IMR-90 (cell line): ENCODE measurements at regions not wholly inside any gene's neighbourhood (a gene's known extent, or its start where the extent isn't known, plus 50 kb on each side); places are given as distances from the start of the nearest gene placed in this dataset.

Experiments
- ATAC-seq: fragments of 200-7000 bp; cut with Tn5 transposase; 2 replicates; pipeline ENCODE4 v1.9.1; 2020; ENCODE audit warnings: low read depth, mild to moderate bottlenecking, moderate library complexity
- BruUV-seq: library from RNA; stranded (reverse); fragments of 400-500 nt; replicated peaks from 2 replicates; lab custom pipeline; 2021; lab: Mats Ljungman, UMichigan
- CTCF ChIA-PET: fragments of 300-600 bp; formaldehyde crosslinking; extraction: SDS; loops from one replicate; lab custom pipeline; 2021; ENCODE audit warnings: antibody characterized with exemption; lab: Yijun Ruan, JAX
- POLR2A ChIA-PET: fragments of 300-600 bp; sonication (Branson Sonifier 250); formaldehyde crosslinking; loops from one replicate; lab custom pipeline; 2022; ENCODE audit warnings: antibody characterized with exemption; ENCODE audit not compliant: unreplicated experiment; lab: Charles Lee
- DNase-seq: peaks from one replicate; pipeline ENCODE4 v3.0.0; 2013
- H2AFZ ChIP-seq: replicated peaks from 2 replicates; pipeline ENCODE3; 2013; ENCODE audit warnings: low read length, mild to moderate bottlenecking; ENCODE audit not compliant: poor library complexity
- H2AK5ac ChIP-seq: 2 replicates; pipeline ENCODE4 v1.6.1; 2013; ENCODE audit warnings: low read depth, low read length, inconsistent platforms
- H2AK9ac ChIP-seq: replicated peaks from 2 replicates; pipeline ENCODE3; 2013; ENCODE audit warnings: mild to moderate bottlenecking, low read depth, low read length, moderate library complexity; ENCODE audit not compliant: poor library complexity
- H2BK120ac ChIP-seq: 2 replicates; pipeline ENCODE4 v1.6.1; 2013; ENCODE audit warnings: low read depth, low read length, inconsistent platforms
- H2BK15ac ChIP-seq: 3 replicates; pipeline ENCODE4 v1.6.1; 2013; ENCODE audit warnings: low read depth, low read length, inconsistent platforms
- H2BK20ac ChIP-seq: 2 replicates; pipeline ENCODE4 v1.6.1; 2013; ENCODE audit warnings: low read depth, mild to moderate bottlenecking, inconsistent platforms, low read length, moderate library complexity
- H2BK5ac ChIP-seq: 2 replicates; pipeline ENCODE4 v1.6.1; 2013; ENCODE audit warnings: mild to moderate bottlenecking, low read depth, low read length, inconsistent platforms; ENCODE audit not compliant: poor library complexity, severe bottlenecking
- H3K14ac ChIP-seq: replicated peaks from 2 replicates; pipeline ENCODE4 v1.6.1; 2013; ENCODE audit warnings: low read depth, low read length, inconsistent platforms
- H3K18ac ChIP-seq: 2 replicates; pipeline ENCODE4 v1.6.1; 2013; ENCODE audit warnings: low read depth, low read length, control low read depth
- H3K23ac ChIP-seq: 2 replicates; pipeline ENCODE4 v1.6.1; 2013; ENCODE audit warnings: low read depth, low read length, inconsistent platforms
- H3K27ac ChIP-seq: 2 replicates; pipeline ENCODE4 v1.5.1; 2013; ENCODE audit warnings: mild to moderate bottlenecking, control low read depth, low read length; ENCODE audit not compliant: insufficient read depth
- H3K27me3 ChIP-seq: 2 replicates; pipeline ENCODE4 v1.6.1; 2013; ENCODE audit warnings: low read length; ENCODE audit not compliant: control insufficient read depth, insufficient read depth
- H3K36me3 ChIP-seq: 2 replicates; pipeline ENCODE4 v1.6.1; 2013; ENCODE audit warnings: low read length, mixed read lengths; ENCODE audit not compliant: control insufficient read depth, insufficient read depth
- H3K4ac ChIP-seq: 2 replicates; pipeline ENCODE4 v1.6.1; 2013; ENCODE audit warnings: low read depth, low read length, inconsistent platforms
- H3K4me1 ChIP-seq: 2 replicates; pipeline ENCODE4 v1.6.1; 2013; ENCODE audit warnings: low read length, mixed read lengths; ENCODE audit not compliant: control insufficient read depth, insufficient read depth
- H3K4me2 ChIP-seq: 2 replicates; pipeline ENCODE4 v1.6.1; 2013; ENCODE audit warnings: low read depth, mild to moderate bottlenecking, control low read depth, low read length, moderate library complexity
- H3K4me3 ChIP-seq: 2 replicates; pipeline ENCODE4 v1.5.1; 2013; ENCODE audit warnings: low read depth, mild to moderate bottlenecking, control low read depth, low read length, moderate library complexity; ENCODE audit not compliant: insufficient read depth
- H3K56ac ChIP-seq: 2 replicates; pipeline ENCODE4 v1.6.1; 2013; ENCODE audit warnings: low read length, inconsistent platforms; ENCODE audit not compliant: insufficient read depth; ENCODE audit errors: extremely low read depth
- H3K79me1 ChIP-seq, 2 experiments: 2 replicates each; pipeline ENCODE4 v1.6.1; 2013; ENCODE audit warnings: low read length in 2 of 2, inconsistent platforms in 1 of 2, low read depth in 1 of 2
- H3K9ac ChIP-seq: 2 replicates; pipeline ENCODE4 v1.6.1; 2013; ENCODE audit warnings: low read depth, low read length, control low read depth
- H3K9me1 ChIP-seq: 2 replicates; pipeline ENCODE4 v1.6.1; 2013; ENCODE audit warnings: low read length, inconsistent platforms; ENCODE audit not compliant: insufficient read depth
- H3K9me3 ChIP-seq: 2 replicates; pipeline ENCODE4 v1.6.1; 2013; ENCODE audit warnings: low read length; ENCODE audit not compliant: control insufficient read depth, insufficient read depth
- H4K20me1 ChIP-seq: 2 replicates; pipeline ENCODE4 v1.6.1; 2013; ENCODE audit warnings: low read length, inconsistent platforms; ENCODE audit not compliant: insufficient read depth
- H4K5ac ChIP-seq: 2 replicates; pipeline ENCODE4 v1.6.1; 2013; ENCODE audit warnings: mild to moderate bottlenecking, low read depth, low read length, control low read depth
- H4K8ac ChIP-seq, 2 experiments: 2 replicates each; pipeline ENCODE4 v1.6.1; 2013; ENCODE audit warnings: low read depth in 2 of 2, low read length in 2 of 2, control low read depth in 1 of 2, inconsistent platforms in 1 of 2
- H4K91ac ChIP-seq: 2 replicates; pipeline ENCODE4 v1.6.1; 2013; ENCODE audit warnings: low read depth, low read length, inconsistent platforms; ENCODE audit not compliant: insufficient read depth
- BHLHE40 ChIP-seq: fragments of 150-350 bp; IDR thresholded peaks from 2 replicates; pipeline ENCODE4 v1.6.1; 2016; ENCODE audit warnings: mild to moderate bottlenecking, low read depth, low read length
- CEBPB ChIP-seq: IDR thresholded peaks from 2 replicates; pipeline ENCODE4 v1.6.1; 2012; ENCODE audit warnings: low read depth, low read length, improper control_type of control experiment
- CHD1 ChIP-seq: IDR thresholded peaks from 2 replicates; pipeline ENCODE4 v1.6.1; 2012; ENCODE audit warnings: low read depth, low read length, improper control_type of control experiment
- FOS ChIP-seq: fragments of 150-350 bp; IDR thresholded peaks from 2 replicates; pipeline ENCODE4 v1.6.1; 2016; ENCODE audit warnings: low read depth, low read length
- MAFK ChIP-seq: IDR thresholded peaks from 2 replicates; pipeline ENCODE4 v1.6.1; 2012; ENCODE audit warnings: low read depth, low read length, improper control_type of control experiment
- MAZ ChIP-seq: IDR thresholded peaks from 2 replicates; pipeline ENCODE4 v1.6.1; 2012; ENCODE audit warnings: low read depth, mild to moderate bottlenecking, low read length, improper control_type of control experiment, moderate library complexity, borderline replicate concordance
- MXI1 ChIP-seq: IDR thresholded peaks from 2 replicates; pipeline ENCODE4 v1.6.1; 2012; ENCODE audit warnings: low read depth, mild to moderate bottlenecking, low read length, moderate library complexity, borderline replicate concordance
- NFE2L2 ChIP-seq: fragments of 150-350 bp; IDR thresholded peaks from 2 replicates; pipeline ENCODE4 v1.6.1; 2016; ENCODE audit warnings: low read depth, mild to moderate bottlenecking, low read length
- POLR2A ChIP-seq: IDR thresholded peaks from 2 replicates; pipeline ENCODE4 v1.6.1; 2012; ENCODE audit warnings: mild to moderate bottlenecking, low read depth, low read length
- RAD21 ChIP-seq: IDR thresholded peaks from 2 replicates; pipeline ENCODE4 v1.6.1; 2012; ENCODE audit warnings: low read length, improper control_type of control experiment
- RCOR1 ChIP-seq: IDR thresholded peaks from 2 replicates; pipeline ENCODE4 v1.6.1; 2012; ENCODE audit warnings: mild to moderate bottlenecking, low read length, improper control_type of control experiment; ENCODE audit not compliant: insufficient replicate concordance
- RFX5 ChIP-seq: IDR thresholded peaks from 2 replicates; pipeline ENCODE4 v1.8.0; 2012; ENCODE audit warnings: low read depth, mild to moderate bottlenecking, low read length, moderate library complexity
- SMC3 ChIP-seq: fragments of 150-350 bp; IDR thresholded peaks from 2 replicates; pipeline ENCODE4 v1.6.1; 2016; ENCODE audit warnings: low read depth, mild to moderate bottlenecking, antibody characterized with exemption, low read length, moderate library complexity
- WGBS, 2 experiments: methylation state at CpG; one replicate each; pipeline versions ENCODE4 v1.1.5 to v1.1.7; 2013; ENCODE audit warnings: missing lambda C conversion rate in 2 of 2; ENCODE audit not compliant: insufficient read length in 1 of 2; ENCODE audit errors: extremely low coverage in 2 of 2; 5-methylcytosine and 5-hydroxymethylcytosine counted together
- dilution Hi-C: fragments of 300-500 bp; cut with HindIII; formaldehyde crosslinking; loops from one replicate; pipeline ENCODE4 v1.14.3; 2018; ENCODE audit warnings: low sequenced_read_pairs; ENCODE audit not compliant: unreplicated experiment
- in situ Hi-C: fragments of 300-500 bp; cut with MboI; formaldehyde crosslinking; loops from 3 replicates; pipeline ENCODE4 v1.14.3; 2019; ENCODE audit warnings: low sequenced_read_pairs, inconsistent platforms, mixed read lengths
- intact Hi-C: fragments of 100-400 bp; cut with micrococcal nuclease; formaldehyde crosslinking; loops from 2 replicates; pipeline ENCODE4 v1.10.0; 2022
- TF ChIP-seq, protein P1 (sequence below): fragments of 150-350 bp; IDR thresholded peaks from 2 replicates; pipeline ENCODE4 v1.6.1; 2016; ENCODE audit warnings: low read depth, mild to moderate bottlenecking, low read length, moderate library complexity, borderline replicate concordance
- TF ChIP-seq, protein P2 (sequence below): conservative IDR thresholded peaks from 2 replicates; pipeline ENCODE4 v1.5.1; 2012; ENCODE audit warnings: mild to moderate bottlenecking, low read depth, low read length, improper control_type of control experiment
- TF ChIP-seq, protein P3 (sequence below): fragments of 150-350 bp; IDR thresholded peaks from 2 replicates; pipeline ENCODE4 v1.6.1; 2017; ENCODE audit warnings: mild to moderate bottlenecking, antibody characterized with exemption, low read length, low read depth

DNA sequence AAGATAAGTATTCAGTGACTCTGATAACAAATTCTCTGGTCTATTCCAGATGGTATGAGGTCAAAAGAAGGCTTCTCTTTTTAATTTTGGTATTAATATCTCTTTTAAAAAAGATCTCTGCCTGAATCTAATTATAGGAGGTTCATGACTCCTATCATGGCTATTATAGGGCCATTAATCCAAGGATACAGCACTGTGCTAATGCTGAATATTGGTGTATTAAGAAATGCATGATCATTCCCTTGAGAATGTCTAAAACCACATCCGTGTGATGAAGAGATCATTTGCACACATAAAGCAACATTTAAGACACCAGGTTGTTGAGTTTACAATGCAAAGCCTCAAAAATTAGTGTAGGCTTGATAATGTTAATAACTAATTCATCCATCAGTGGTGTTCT, 160.4 kb upstream of the MON1B start:
- Histone ChIP-seq H4K5ac (no peak overlapping the region), H3K18ac (no peak overlapping the region), H3K9me3 (peaks cover 2% of the 10 kb centered on the region), H3K36me3 (no peaks in the 10 kb centered on the region), H3K23ac (no peak overlapping the region), H4K20me1 (no peaks in the 10 kb centered on the region), H3K9me1 (no peaks in the 10 kb centered on the region), H2BK15ac (no peak overlapping the region), H2BK20ac (no peak overlapping the region), H3K4me1 (no peaks in the 10 kb centered on the region), H2AK9ac (no peak overlapping the region), H3K27me3 (no peaks in the 10 kb centered on the region), H3K14ac (no peak overlapping the region), H4K91ac (no peak overlapping the region), H3K4me3 (no peak overlapping the region), H3K56ac (no peak overlapping the region), H2AK5ac (no peak overlapping the region), H3K27ac (no peak overlapping the region), H2BK120ac (no peak overlapping the region), H3K9ac (no peak overlapping the region), H2BK5ac (no peak overlapping the region), H3K4ac (no peak overlapping the region), H3K79me1 (no peaks in the 10 kb centered on the region), H4K8ac (no peak overlapping the region), H3K4me2 (no peak overlapping the region), H2AFZ (no peak overlapping the region)
- dilution Hi-C loops: no loop called here
- WGBS, 2 experiments: no CpG with 5 or more reads among the region's 1 CpG
- BruUV-seq: no TSS peak
- intact Hi-C loops: no loop called here
- in situ Hi-C loops: no loop called here
- TF ChIP-seq SMC3 (no peak), NFE2L2 (no peak), MXI1 (no peak), RCOR1 (no peak), RAD21 (no peak), RFX5 (no peak), CHD1 (no peak), MAZ (no peak), CEBPB (no peak), FOS (no peak), POLR2A (no peak), BHLHE40 (no peak), MAFK (no peak)
- TF ChIP-seq, protein P1, sequence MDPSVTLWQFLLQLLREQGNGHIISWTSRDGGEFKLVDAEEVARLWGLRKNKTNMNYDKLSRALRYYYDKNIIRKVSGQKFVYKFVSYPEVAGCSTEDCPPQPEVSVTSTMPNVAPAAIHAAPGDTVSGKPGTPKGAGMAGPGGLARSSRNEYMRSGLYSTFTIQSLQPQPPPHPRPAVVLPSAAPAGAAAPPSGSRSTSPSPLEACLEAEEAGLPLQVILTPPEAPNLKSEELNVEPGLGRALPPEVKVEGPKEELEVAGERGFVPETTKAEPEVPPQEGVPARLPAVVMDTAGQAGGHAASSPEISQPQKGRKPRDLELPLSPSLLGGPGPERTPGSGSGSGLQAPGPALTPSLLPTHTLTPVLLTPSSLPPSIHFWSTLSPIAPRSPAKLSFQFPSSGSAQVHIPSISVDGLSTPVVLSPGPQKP: no peak
- TF ChIP-seq, protein P2, sequence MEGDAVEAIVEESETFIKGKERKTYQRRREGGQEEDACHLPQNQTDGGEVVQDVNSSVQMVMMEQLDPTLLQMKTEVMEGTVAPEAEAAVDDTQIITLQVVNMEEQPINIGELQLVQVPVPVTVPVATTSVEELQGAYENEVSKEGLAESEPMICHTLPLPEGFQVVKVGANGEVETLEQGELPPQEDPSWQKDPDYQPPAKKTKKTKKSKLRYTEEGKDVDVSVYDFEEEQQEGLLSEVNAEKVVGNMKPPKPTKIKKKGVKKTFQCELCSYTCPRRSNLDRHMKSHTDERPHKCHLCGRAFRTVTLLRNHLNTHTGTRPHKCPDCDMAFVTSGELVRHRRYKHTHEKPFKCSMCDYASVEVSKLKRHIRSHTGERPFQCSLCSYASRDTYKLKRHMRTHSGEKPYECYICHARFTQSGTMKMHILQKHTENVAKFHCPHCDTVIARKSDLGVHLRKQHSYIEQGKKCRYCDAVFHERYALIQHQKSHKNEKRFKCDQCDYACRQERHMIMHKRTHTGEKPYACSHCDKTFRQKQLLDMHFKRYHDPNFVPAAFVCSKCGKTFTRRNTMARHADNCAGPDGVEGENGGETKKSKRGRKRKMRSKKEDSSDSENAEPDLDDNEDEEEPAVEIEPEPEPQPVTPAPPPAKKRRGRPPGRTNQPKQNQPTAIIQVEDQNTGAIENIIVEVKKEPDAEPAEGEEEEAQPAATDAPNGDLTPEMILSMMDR: no peak
- TF ChIP-seq, protein P3, sequence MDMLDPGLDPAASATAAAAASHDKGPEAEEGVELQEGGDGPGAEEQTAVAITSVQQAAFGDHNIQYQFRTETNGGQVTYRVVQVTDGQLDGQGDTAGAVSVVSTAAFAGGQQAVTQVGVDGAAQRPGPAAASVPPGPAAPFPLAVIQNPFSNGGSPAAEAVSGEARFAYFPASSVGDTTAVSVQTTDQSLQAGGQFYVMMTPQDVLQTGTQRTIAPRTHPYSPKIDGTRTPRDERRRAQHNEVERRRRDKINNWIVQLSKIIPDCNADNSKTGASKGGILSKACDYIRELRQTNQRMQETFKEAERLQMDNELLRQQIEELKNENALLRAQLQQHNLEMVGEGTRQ: no peak
- POLR2A ChIA-PET: no interaction called here
- no peak for ATAC-seq
- CTCF ChIA-PET: no interaction called here
- no peak for DNase-seq
